ENCODE measurements at regions not wholly inside any gene's neighbourhood (a gene's known extent, or its start where the extent isn't known, plus 50 kb on each side); places are given as distances from the start of the nearest gene placed in this dataset.

DNA sequence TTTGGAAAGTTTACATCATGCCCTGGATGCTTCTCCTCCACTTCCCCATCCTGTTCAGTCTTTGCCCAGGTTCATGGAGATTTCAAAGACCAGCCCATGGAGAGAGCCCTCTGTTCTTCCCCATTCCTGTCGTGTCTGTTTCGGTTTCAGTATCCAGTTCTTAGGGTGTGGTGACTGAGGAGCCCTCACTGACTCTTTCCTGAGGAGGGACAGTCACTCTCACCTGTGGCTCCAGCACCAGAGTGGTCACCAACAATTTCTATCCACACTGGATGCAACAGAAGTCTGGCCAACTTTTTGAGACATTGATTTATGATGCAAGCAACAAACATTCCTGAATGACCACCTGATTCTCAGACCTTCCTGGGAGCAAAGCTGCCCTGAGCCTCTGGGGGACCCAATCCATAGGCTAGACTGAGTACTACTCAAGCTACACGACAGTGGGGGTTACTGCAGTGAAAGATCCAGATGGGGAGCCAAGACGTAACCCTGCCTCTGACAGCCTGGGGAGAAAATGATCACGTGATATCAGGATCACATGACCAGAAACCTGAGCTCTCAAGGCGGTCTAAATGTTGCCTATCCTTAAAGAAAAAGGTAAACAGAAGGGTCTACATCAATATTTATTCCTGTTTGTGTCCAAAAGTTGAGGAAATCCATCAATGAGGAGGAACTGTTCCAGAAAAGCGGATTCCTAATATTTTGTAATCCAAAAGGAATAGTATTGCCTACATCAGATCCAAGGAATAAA is 76.2 kb upstream of the VPREB1 start:
- Histone ChIP-seq H3K27me3 (peaks cover 0 to 53% (median 0%) of the 10 kb centered on the region in 4 donors), H3K27ac (peak overlapping the region in 1 of 4 donors; percentile 49), H3K9me3 (no peaks in the 10 kb centered on the region), H3K4me3 (peak overlapping the region in 1 of 4 donors; percentile 50), H3K36me3 (no peaks in the 10 kb centered on the region), H3K4me1 (peaks cover 0 to 4% (median 3%) of the 10 kb centered on the region in 3 donors)
- no peak for DNase-seq
- 25 to 27% methylated on average over 6 to 7 of the region's 7 CpGs for WGBS, 2 donors
- intact Hi-C loops (cut with DNase I), result no loop called here
- TF ChIP-seq, protein P1, sequence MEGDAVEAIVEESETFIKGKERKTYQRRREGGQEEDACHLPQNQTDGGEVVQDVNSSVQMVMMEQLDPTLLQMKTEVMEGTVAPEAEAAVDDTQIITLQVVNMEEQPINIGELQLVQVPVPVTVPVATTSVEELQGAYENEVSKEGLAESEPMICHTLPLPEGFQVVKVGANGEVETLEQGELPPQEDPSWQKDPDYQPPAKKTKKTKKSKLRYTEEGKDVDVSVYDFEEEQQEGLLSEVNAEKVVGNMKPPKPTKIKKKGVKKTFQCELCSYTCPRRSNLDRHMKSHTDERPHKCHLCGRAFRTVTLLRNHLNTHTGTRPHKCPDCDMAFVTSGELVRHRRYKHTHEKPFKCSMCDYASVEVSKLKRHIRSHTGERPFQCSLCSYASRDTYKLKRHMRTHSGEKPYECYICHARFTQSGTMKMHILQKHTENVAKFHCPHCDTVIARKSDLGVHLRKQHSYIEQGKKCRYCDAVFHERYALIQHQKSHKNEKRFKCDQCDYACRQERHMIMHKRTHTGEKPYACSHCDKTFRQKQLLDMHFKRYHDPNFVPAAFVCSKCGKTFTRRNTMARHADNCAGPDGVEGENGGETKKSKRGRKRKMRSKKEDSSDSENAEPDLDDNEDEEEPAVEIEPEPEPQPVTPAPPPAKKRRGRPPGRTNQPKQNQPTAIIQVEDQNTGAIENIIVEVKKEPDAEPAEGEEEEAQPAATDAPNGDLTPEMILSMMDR (IDR thresholded peaks at IDR 0.05), result no peak
- no peak for TF ChIP-seq POLR2A (IDR thresholded peaks at IDR 0.05)

DNA sequence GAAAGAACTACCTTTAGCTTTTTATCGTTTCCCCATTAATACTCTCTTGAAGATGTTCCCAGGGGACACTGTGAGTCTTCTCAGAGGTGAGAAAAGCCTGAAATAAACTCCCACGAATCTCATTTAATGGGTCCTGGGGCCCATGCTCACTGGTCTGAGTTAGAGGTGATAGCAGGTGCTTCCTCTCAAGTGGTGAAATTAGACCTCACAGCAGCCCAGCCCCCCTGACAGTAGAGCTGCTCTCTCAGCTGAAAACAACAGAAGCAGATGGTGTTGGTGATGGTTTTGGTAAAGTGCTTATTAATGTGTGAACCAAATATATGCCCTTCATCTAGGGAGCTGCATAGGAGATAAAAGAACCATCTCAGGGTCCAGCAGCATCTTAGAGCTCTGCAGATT is 76.8 kb upstream of the VPREB1 start:
- H3K4me3 ChIP-seq, result peak overlapping the region in 1 of 4 donors; percentile 50
- no peaks in the 10 kb centered on the region for H3K9me3 ChIP-seq
- TF ChIP-seq, protein P1 (IDR thresholded peaks at IDR 0.05), result no peak
- no peak for TF ChIP-seq POLR2A (IDR thresholded peaks at IDR 0.05)
- WGBS, 2 donors, result 42 to 50% methylated on average over 2 of the region's 2 CpGs
- peaks cover 0 to 4% (median 3%) of the 10 kb centered on the region in 3 donors for H3K4me1 ChIP-seq
- H3K36me3 ChIP-seq, result no peaks in the 10 kb centered on the region
- intact Hi-C loops (cut with DNase I), result no loop called here
- H3K27me3 ChIP-seq, result peaks cover 0 to 58% (median 0%) of the 10 kb centered on the region in 4 donors
- H3K27ac ChIP-seq, result no peak overlapping the region
- DNase-seq, result no peak

DNA sequence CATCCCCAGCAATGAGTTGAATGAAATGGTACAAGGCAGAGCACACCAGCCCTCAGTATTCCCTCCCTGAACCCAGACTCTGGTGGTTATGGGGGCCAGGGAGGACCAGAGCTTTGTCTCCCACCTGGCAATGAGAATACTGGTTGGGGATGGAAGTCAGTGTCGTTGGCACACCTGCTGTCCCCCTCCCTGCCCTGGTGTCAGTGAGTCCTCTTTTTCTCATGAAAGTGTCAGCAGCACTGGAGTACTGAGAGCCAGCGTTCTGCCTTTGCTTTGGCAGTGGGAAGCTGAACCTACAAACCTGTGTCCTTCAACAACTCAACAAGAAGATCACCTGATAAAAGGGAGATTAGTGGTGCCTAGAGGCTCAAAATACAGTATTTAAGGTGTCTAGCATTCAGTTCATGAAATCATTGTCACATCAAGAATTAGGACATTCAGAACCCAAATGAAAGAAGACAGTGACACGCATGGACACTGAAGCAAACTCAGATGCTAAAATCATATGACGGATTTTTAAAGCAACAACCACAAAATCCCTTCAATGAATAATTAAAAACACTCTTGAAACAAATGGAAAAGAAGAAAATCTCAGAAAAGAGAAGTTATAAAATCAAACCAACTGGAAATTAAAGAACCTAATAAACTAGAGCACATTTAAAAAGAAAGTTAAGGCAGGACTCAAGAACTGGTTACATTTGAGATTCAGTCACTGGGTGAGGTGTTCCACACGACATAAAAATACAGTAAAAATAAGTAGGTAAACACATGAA is 77.5 kb upstream of the VPREB1 start:
- DNase-seq, result no peak
- peaks cover 0 to 4% (median 3%) of the 10 kb centered on the region in 3 donors for H3K4me1 ChIP-seq
- intact Hi-C loops (cut with DNase I), result no loop called here
- 30 to 42% methylated on average over 4 to 5 of the region's 5 CpGs for WGBS, 2 donors
- H3K36me3 ChIP-seq, result no peaks in the 10 kb centered on the region
- H3K27ac ChIP-seq, result no peak overlapping the region
- TF ChIP-seq POLR2A (IDR thresholded peaks at IDR 0.05), result no peak
- TF ChIP-seq, protein P1 (IDR thresholded peaks at IDR 0.05), result no peak
- peaks cover 0 to 57% (median 0%) of the 10 kb centered on the region in 4 donors for H3K27me3 ChIP-seq
- H3K4me3 ChIP-seq, result no peak overlapping the region
- H3K9me3 ChIP-seq, result no peaks in the 10 kb centered on the region

DNA sequence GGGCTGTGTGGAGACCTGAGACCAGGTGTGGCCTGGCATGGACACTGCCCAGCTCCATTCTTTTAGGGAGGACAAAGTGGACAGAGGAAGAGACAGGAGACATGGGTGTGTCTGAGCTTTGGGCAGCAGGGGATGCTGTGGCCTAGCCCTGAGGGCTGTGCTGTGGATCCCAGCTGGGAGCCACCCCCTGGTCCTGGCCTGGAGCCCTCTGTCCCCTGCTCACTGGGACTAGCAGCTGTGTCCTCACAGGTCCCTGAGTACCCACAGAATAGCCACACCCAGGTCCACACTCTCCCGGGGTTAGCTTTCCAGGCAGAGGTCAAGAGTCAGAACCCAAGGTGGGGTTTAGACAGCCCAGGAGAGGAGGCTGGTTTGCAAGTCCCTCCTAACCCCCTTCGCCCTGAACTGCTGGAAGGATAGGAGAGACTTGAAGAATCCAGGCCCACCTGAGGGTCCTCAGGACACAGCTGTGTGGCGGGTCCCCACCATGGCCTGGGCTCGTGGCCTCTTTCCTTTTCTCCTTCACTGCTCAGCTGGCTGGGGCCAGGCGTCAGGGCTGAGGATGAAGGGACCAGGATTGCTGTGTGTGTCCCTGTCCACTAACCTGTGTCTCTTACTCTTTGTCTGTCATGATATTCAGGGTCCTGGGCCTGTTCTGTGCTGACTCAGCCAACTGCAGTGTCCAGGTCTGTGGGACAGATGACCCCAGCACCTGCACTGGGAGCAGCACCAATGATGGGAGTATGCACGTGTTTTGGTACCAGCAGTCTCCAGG is 78.5 kb upstream of the VPREB1 start:
- no peak overlapping the region for H3K4me3 ChIP-seq
- peaks cover 0 to 4% (median 3%) of the 10 kb centered on the region in 3 donors for H3K4me1 ChIP-seq
- no peaks in the 10 kb centered on the region for H3K9me3 ChIP-seq
- TF ChIP-seq, protein P1 (IDR thresholded peaks at IDR 0.05), result no peak
- TF ChIP-seq POLR2A (IDR thresholded peaks at IDR 0.05), result no peak
- H3K36me3 ChIP-seq, result no peaks in the 10 kb centered on the region
- intact Hi-C loops (cut with DNase I), result no loop called here
- 18 to 68% methylated on average over 2 to 4 of the region's 6 CpGs for WGBS, 2 donors
- no peak for DNase-seq
- H3K27me3 ChIP-seq, result peaks cover 0 to 61% (median 0%) of the 10 kb centered on the region in 4 donors
- H3K27ac ChIP-seq, result no peak overlapping the region
